Keratinocyte (primary cell): ENCODE measurements at regions not wholly inside any gene's neighbourhood (a gene's known extent, or its start where the extent isn't known, plus 50 kb on each side); places are given as distances from the start of the nearest gene placed in this dataset.
"Not testable (repeated sequence)": the region's sequence is repeated elsewhere in the genome, so short reads cannot be mapped to it uniquely, and the experiment has no call there.

Source experiments
- DNase-seq: peaks from one replicate; pipeline ENCODE4 v3.0.0-alpha.2; 2011; ENCODE audit warnings: low read depth, missing footprints, low spot score
- FAIRE-seq: peaks from 2 replicates; lab custom pipeline; 2011; peaks lifted over from hg19 to GRCh38; lab: Jason Lieb, UNC
- H2AFZ ChIP-seq: 2 replicates; pipeline ENCODE4 v1.6.0; 2012; ENCODE audit warnings: low read length, control low read depth, inconsistent platforms; ENCODE audit not compliant: control insufficient read depth
- H3K27ac ChIP-seq: 2 replicates; pipeline ENCODE4 v1.5.1; 2011; ENCODE audit warnings: low read length; ENCODE audit not compliant: control insufficient read depth, insufficient read depth
- H3K27me3 ChIP-seq: 3 replicates; pipeline ENCODE4 v1.6.0; 2011; ENCODE audit warnings: low read length; ENCODE audit not compliant: control insufficient read depth, insufficient read depth; ENCODE audit errors: extremely low read depth
- H3K36me3 ChIP-seq, 2 experiments: 2 replicates in 1 of 2; 3 replicates in 1 of 2; pipeline ENCODE4 v1.5.1; 2011; ENCODE audit warnings: low read length in 2 of 2, mild to moderate bottlenecking in 1 of 2; ENCODE audit not compliant: control insufficient read depth in 2 of 2, insufficient read depth in 2 of 2; ENCODE audit errors: extremely low read depth in 1 of 2
- H3K4me1 ChIP-seq: 3 replicates; pipeline ENCODE4 v1.5.1; 2011; ENCODE audit warnings: low read length; ENCODE audit not compliant: control insufficient read depth, insufficient read depth; ENCODE audit errors: extremely low read depth
- H3K4me2 ChIP-seq: 3 replicates; pipeline ENCODE4 v1.6.0; 2011; ENCODE audit warnings: low read depth, low read length; ENCODE audit not compliant: control insufficient read depth, insufficient read depth; ENCODE audit errors: extremely low read depth
- H3K4me3 ChIP-seq, 3 experiments: fragments of 200-600 bp in 1 of 3; sonication (generic) in 1 of 3; 2 replicates in 2 of 3; 3 replicates in 1 of 3; pipeline ENCODE4 v1.5.1; 2011 to 2016; ENCODE audit warnings: low read length in 3 of 3, mild to moderate bottlenecking in 3 of 3, control low read depth in 2 of 3, inconsistent platforms in 1 of 3, low read depth in 1 of 3, mixed read lengths in 1 of 3, mixed run types in 1 of 3, moderate library complexity in 1 of 3; ENCODE audit not compliant: control insufficient read depth in 2 of 3, insufficient read depth in 2 of 3; ENCODE audit errors: extremely low read depth in 1 of 3
- H3K79me2 ChIP-seq: 2 replicates; pipeline ENCODE4 v1.6.0; 2012; ENCODE audit warnings: low read length; ENCODE audit not compliant: control insufficient read depth, insufficient read depth
- H3K9ac ChIP-seq: 3 replicates; pipeline ENCODE4 v1.6.0; 2011; ENCODE audit warnings: low read length; ENCODE audit not compliant: control insufficient read depth, insufficient read depth; ENCODE audit errors: extremely low read depth
- H3K9me1 ChIP-seq: 3 replicates; pipeline ENCODE4 v1.6.0; 2011; ENCODE audit warnings: low read length; ENCODE audit not compliant: control insufficient read depth, insufficient read depth; ENCODE audit errors: extremely low read depth
- H3K9me3 ChIP-seq: 2 replicates; pipeline ENCODE4 v1.5.1; 2012; ENCODE audit warnings: low read depth, low read length; ENCODE audit not compliant: control insufficient read depth
- H4K20me1 ChIP-seq: 3 replicates; pipeline ENCODE4 v1.6.0; 2011; ENCODE audit warnings: low read length; ENCODE audit not compliant: control insufficient read depth, insufficient read depth; ENCODE audit errors: extremely low read depth
- EZH2 ChIP-seq: IDR thresholded peaks from one replicate; pipeline ENCODE4 v1.6.1; 2012; ENCODE audit warnings: inconsistent platforms, mild to moderate bottlenecking, low read length, moderate library complexity
- dilution Hi-C: fragments of 300-500 bp; cut with MboI; formaldehyde crosslinking; loops from one replicate; pipeline ENCODE4 v1.7.0; 2020; ENCODE audit warnings: low sequenced_read_pairs; ENCODE audit not compliant: extremely low pct_ligation_motif_present
- TF ChIP-seq, protein P1 (sequence below), 3 experiments: IDR thresholded peaks in 1 of 3; conservative IDR thresholded peaks in 1 of 3; optimal IDR thresholded peaks in 1 of 3; 2 replicates in 2 of 3; 3 replicates in 1 of 3; pipeline versions ENCODE3 to v1.5.1; 2011; ENCODE audit warnings: low read length in 3 of 3, mild to moderate bottlenecking in 3 of 3, moderate library complexity in 2 of 3, control low read depth in 1 of 3, inconsistent platforms in 1 of 3; ENCODE audit not compliant: insufficient read depth in 2 of 3; ENCODE audit errors: extremely low read depth in 1 of 3

DNA sequence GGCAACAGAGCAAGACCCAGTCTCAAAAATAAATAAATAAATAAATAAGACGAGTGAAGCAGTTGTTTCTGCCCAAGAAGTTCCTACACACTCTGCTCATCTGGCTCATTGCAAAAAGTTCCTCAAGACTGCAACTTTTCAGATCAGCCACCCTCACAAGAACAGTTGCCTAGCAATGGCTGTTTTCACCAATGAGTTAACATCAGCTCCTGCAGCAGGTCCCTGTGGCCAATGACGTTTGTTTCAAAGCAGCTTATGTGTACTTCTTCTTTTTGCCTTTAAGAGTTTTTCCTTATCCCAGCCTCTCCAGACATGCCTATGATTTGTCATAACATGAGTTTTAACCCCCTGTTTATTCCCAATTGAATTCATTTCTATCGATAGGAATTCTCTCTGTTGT, 118.4 kb upstream of the SPRED1 start:
- FAIRE-seq: no peak
- dilution Hi-C loops: no loop called here
- no peak for DNase-seq

DNA sequence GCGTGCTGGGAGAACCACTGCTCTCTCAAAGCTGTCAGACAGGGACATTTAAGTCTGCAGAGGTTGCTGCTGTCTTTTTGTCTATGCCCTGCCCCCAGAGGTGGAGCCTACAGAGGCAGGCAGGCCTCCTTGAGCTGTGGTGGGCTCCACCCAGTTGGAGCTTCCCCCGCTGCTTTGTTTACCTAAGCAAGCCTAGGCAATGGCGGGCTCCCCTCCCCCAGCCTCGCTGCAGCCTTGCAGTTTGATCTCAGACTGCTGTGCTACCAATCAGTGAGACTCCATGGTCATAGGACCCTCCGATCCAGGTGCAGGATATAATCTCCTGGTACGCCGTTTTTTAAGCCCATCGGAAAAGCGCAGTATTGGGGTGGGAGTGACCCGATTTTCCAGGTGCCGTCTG, 110.4 kb upstream of the SPRED1 start:
- not testable (repeated sequence) for H3K9ac ChIP-seq, H4K20me1 ChIP-seq

More for the DNA sequence above, 118.4 kb upstream of the SPRED1 start:
- Histone ChIP-seq H3K4me3 (no peak overlapping the region), H3K36me3 (no peaks in the 10 kb centered on the region), H3K9me1 (no peaks in the 10 kb centered on the region), H3K4me2 (no peak overlapping the region), H3K4me1 (peaks cover 18% of the 10 kb centered on the region), H3K9me3 (no peaks in the 10 kb centered on the region), H3K27me3 (no peaks in the 10 kb centered on the region), H2AFZ (no peak overlapping the region), H3K27ac (no peak overlapping the region), H3K79me2 (no peaks in the 10 kb centered on the region), H3K9ac (no peak overlapping the region), H4K20me1 (no peaks in the 10 kb centered on the region)
- no peak for TF ChIP-seq EZH2
- TF ChIP-seq, protein P1, sequence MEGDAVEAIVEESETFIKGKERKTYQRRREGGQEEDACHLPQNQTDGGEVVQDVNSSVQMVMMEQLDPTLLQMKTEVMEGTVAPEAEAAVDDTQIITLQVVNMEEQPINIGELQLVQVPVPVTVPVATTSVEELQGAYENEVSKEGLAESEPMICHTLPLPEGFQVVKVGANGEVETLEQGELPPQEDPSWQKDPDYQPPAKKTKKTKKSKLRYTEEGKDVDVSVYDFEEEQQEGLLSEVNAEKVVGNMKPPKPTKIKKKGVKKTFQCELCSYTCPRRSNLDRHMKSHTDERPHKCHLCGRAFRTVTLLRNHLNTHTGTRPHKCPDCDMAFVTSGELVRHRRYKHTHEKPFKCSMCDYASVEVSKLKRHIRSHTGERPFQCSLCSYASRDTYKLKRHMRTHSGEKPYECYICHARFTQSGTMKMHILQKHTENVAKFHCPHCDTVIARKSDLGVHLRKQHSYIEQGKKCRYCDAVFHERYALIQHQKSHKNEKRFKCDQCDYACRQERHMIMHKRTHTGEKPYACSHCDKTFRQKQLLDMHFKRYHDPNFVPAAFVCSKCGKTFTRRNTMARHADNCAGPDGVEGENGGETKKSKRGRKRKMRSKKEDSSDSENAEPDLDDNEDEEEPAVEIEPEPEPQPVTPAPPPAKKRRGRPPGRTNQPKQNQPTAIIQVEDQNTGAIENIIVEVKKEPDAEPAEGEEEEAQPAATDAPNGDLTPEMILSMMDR (optimal IDR thresholded peaks at IDR 0.05 in 1 of 3, IDR thresholded peaks at IDR 0.05 in 1 of 3, conservative IDR thresholded peaks at IDR 0.05 in 1 of 3; ENCODE audit: extremely low read depth in 1 of 3, insufficient read depth in 2 of 3, low read length in 3 of 3): no peak

DNA sequence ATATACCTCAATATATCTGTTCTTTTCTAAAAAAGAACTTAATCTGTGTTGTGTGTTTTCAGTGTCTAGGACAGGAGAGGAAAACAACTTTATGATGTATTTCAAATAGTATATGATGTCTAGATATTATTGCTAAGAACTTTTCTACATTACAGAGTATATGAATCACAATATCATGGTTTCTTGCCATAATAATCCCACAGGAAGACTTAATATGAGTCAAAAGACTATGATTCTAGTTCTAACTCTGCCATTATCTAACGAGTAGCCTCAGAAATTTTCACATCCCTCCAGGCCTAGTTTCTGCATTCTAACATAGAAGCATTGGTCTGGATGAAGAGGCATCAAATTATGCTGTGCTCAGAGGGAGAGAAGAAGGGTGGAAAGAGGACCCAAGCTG, 107.7 kb upstream of the SPRED1 start:
- no peaks in the 10 kb centered on the region for H3K9me1 ChIP-seq
- dilution Hi-C loops: no loop called here
- H3K9ac ChIP-seq: no peak overlapping the region
- H3K9me3 ChIP-seq: no peaks in the 10 kb centered on the region
- no peak overlapping the region for H3K27ac ChIP-seq
- no peaks in the 10 kb centered on the region for H3K4me1 ChIP-seq
- H3K79me2 ChIP-seq: no peaks in the 10 kb centered on the region
- H2AFZ ChIP-seq: no peak overlapping the region
- no peak for TF ChIP-seq EZH2
- TF ChIP-seq, protein P1 (optimal IDR thresholded peaks at IDR 0.05 in 1 of 3, IDR thresholded peaks at IDR 0.05 in 1 of 3, conservative IDR thresholded peaks at IDR 0.05 in 1 of 3; ENCODE audit: extremely low read depth in 1 of 3, insufficient read depth in 2 of 3, low read length in 3 of 3): no peak
- H4K20me1 ChIP-seq: no peaks in the 10 kb centered on the region
- H3K4me3 ChIP-seq: no peak overlapping the region
- H3K36me3 ChIP-seq: no peaks in the 10 kb centered on the region
- H3K27me3 ChIP-seq: no peaks in the 10 kb centered on the region
- no peak overlapping the region for H3K4me2 ChIP-seq
- DNase-seq (no peak), FAIRE-seq (no peak)

More for the DNA sequence above, 110.4 kb upstream of the SPRED1 start:
- H3K9me3 ChIP-seq, H2AFZ ChIP-seq, H3K27ac ChIP-seq, FAIRE-seq, H3K4me2 ChIP-seq, H3K36me3 ChIP-seq, H3K27me3 ChIP-seq, H3K79me2 ChIP-seq, H3K9me1 ChIP-seq, DNase-seq, dilution Hi-C loops, H3K4me3 ChIP-seq, H3K4me1 ChIP-seq: not testable (repeated sequence)
